PFSK-1 (cell line): ENCODE measurements at regions not wholly inside any gene's neighbourhood (a gene's known extent, or its start where the extent isn't known, plus 50 kb on each side); places are given as distances from the start of the nearest gene placed in this dataset.

Source experiments
- FOXP2 ChIP-seq: optimal IDR thresholded peaks from 2 replicates; pipeline ENCODE3; 2011; ENCODE audit warnings: borderline replicate concordance, control low read depth, inconsistent platforms; ENCODE audit not compliant: insufficient read depth; ENCODE audit errors: extremely low read length, extremely low read depth
- POLR2AphosphoS5 ChIP-seq: IDR thresholded peaks from 2 replicates; pipeline ENCODE4 v1.6.1; 2012; ENCODE audit warnings: low read depth, mild to moderate bottlenecking, control low read depth, low read length, moderate library complexity
- REST ChIP-seq, 2 experiments: IDR thresholded peaks; 2 replicates each; pipeline versions ENCODE4 v1.6.1 to v1.8.0; 2011 to 2012; ENCODE audit warnings: low read depth in 2 of 2, low read length in 2 of 2, control low read depth in 1 of 2, inconsistent platforms in 1 of 2, mild to moderate bottlenecking in 1 of 2, moderate library complexity in 1 of 2; ENCODE audit not compliant: insufficient read depth in 1 of 2
- SIN3A ChIP-seq: IDR thresholded peaks from 2 replicates; pipeline ENCODE4 v1.6.1; 2012; ENCODE audit warnings: mild to moderate bottlenecking, low read length, moderate library complexity, borderline replicate concordance; ENCODE audit not compliant: insufficient read depth
- TAF1 ChIP-seq: IDR thresholded peaks from 2 replicates; pipeline ENCODE4 v1.6.1; 2012; ENCODE audit warnings: low read length, control low read depth, borderline replicate concordance; ENCODE audit not compliant: insufficient read depth

DNA sequence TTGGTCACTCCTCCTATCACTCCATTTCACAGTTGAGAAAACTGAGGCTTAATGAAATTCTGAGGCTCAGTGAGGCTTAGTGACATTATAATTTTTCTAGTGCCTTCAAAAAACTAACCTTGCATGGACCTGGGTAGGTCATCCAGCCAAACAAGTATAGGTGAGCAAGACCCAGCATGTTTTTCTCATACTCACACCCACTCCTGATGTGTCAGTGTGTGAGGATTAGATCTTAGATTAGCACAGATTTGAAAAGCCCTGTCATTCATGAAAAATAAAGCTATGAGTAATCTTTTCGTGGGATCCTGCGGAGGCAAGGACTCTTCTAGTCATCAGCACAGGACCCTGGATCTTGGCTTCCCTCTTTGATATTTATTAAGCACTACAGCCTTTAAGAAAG lies 146.7 kb downstream of the CHIC2 start:
- TF ChIP-seq REST (IDR thresholded peaks at IDR 0.05; ENCODE audit: insufficient read depth in 1 of 2, low read depth in 2 of 2, low read length in 2 of 2) (no peak), POLR2AphosphoS5 (no peak), FOXP2 (no peak), TAF1 (no peak), SIN3A (no peak)

DNA sequence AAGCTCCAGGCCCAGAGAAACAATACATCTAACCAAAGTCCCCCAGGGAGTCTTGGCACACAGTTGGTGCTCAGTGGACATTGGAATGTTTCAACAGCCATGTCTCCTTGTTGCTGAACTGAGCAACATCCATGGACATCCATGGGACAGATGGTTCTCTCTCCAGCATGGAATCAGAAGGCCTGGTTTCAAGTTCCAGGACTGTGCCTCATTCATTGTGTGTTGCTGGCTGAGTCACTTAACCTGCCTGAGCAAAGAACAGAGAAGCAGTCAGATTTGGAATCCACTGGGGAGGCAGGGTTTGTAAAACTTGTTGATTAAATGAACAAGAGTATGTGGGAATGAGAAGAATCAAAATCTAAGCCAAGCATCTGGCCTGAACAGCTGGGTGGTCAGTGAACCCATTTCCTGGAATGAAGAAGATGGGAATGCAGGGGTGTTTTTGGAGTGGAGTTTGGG lies 147.9 kb downstream of the CHIC2 start:
- TF ChIP-seq REST (IDR thresholded peaks at IDR 0.05; ENCODE audit: insufficient read depth in 1 of 2, low read depth in 2 of 2, low read length in 2 of 2) (no peak), SIN3A (no peak), POLR2AphosphoS5 (no peak), TAF1 (no peak), FOXP2 (no peak)

GRCh38 chr4:53914313-53915016 lies 149.9 kb downstream of the CHIC2 start:
- TF ChIP-seq FOXP2 (no peak), REST (IDR thresholded peaks at IDR 0.05; ENCODE audit: insufficient read depth in 1 of 2, low read depth in 2 of 2, low read length in 2 of 2) (no peak), POLR2AphosphoS5 (no peak), SIN3A (no peak), TAF1 (no peak)

GRCh38 chr4:53913771-53914170 lies 150.6 kb downstream of the CHIC2 start:
- no peak for TF ChIP-seq SIN3A
- TF ChIP-seq TAF1, result no peak

- TF ChIP-seq POLR2AphosphoS5 (no peak), FOXP2 (no peak), SIN3A (no peak), REST (IDR thresholded peaks at IDR 0.05; ENCODE audit: insufficient read depth in 1 of 2, low read depth in 2 of 2, low read length in 2 of 2) (no peak), TAF1 (no peak)
These were observed 151.5 kb downstream of the CHIC2 start for GRCh38 chr4:53912766-53913497.
